H1 (cell line): ENCODE measurements at regions not wholly inside any gene's neighbourhood (a gene's known extent, or its start where the extent isn't known, plus 50 kb on each side); places are given as distances from the start of the nearest gene placed in this dataset.
A peak's percentile ranks its signal among the peaks of the same experiment; 100 is the strongest.

Experiments
- CTCF ChIA-PET: fragments of 300-600 bp; sonication (Branson Sonifier 250); formaldehyde crosslinking; loops from one replicate; lab custom pipeline; 2021; ENCODE audit not compliant: partially characterized antibody; lab: Charles Lee
- POLR2A ChIA-PET: fragments of 300-600 bp; sonication (Branson Sonifier 250); formaldehyde crosslinking; loops from one replicate; lab custom pipeline; 2021; ENCODE audit warnings: inconsistent platforms; ENCODE audit not compliant: partially characterized antibody; lab: Charles Lee
- DNase-seq, 2 experiments: peaks; one replicate each; pipeline versions ENCODE4 v3.0.0 to v3.0.0-alpha.2; 2010 to 2022; ENCODE audit warnings: low spot score in 2 of 2, low read depth in 1 of 2, mixed read lengths in 1 of 2
- FAIRE-seq: peaks from 2 replicates; lab custom pipeline; 2011; peaks lifted over from hg19 to GRCh38; lab: Jason Lieb, UNC
- H2AFZ ChIP-seq: 2 replicates; pipeline ENCODE4 v1.8.1; 2012; ENCODE audit warnings: low read length, inconsistent platforms
- H2AK5ac ChIP-seq: 2 replicates; pipeline ENCODE4 v1.6.1; 2013; ENCODE audit warnings: low read depth, low read length
- H2BK120ac ChIP-seq: replicated peaks from 2 replicates; pipeline ENCODE3; 2013; ENCODE audit warnings: low read depth, low read length, inconsistent platforms
- H2BK12ac ChIP-seq: 2 replicates; pipeline ENCODE4 v1.6.1; 2013; ENCODE audit warnings: low read depth, low read length
- H2BK15ac ChIP-seq: 2 replicates; pipeline ENCODE4 v1.6.1; 2013; ENCODE audit warnings: low read length
- H2BK20ac ChIP-seq: 2 replicates; pipeline ENCODE4 v1.6.1; 2013; ENCODE audit warnings: low read length
- H2BK5ac ChIP-seq: 2 replicates; pipeline ENCODE4 v1.6.1; 2013; ENCODE audit warnings: low read depth, low read length
- H3K14ac ChIP-seq: 2 replicates; pipeline ENCODE4 v1.6.1; 2013; ENCODE audit warnings: inconsistent platforms; ENCODE audit not compliant: insufficient read length
- H3K18ac ChIP-seq: 2 replicates; pipeline ENCODE4 v1.6.1; 2013; ENCODE audit warnings: low read length; ENCODE audit errors: extremely low read depth
- H3K23ac ChIP-seq: 2 replicates; pipeline ENCODE4 v1.6.1; 2013; ENCODE audit warnings: inconsistent platforms; ENCODE audit not compliant: insufficient read length
- H3K23me2 ChIP-seq: 2 replicates; pipeline ENCODE4 v1.6.1; 2013; ENCODE audit warnings: low read depth, low read length
- H3K27ac ChIP-seq: 2 replicates; pipeline ENCODE4 v1.6.1; 2011; ENCODE audit warnings: low read depth, low read length, inconsistent platforms
- H3K27me3 ChIP-seq, 4 experiments: replicated peaks in 1 of 4; 1 replicate in 1 of 4; 2 replicates in 3 of 4; pipeline versions ENCODE4 v1.6.1 to v1.8.1; 2011 to 2013; ENCODE audit warnings: low read length in 3 of 4, mild to moderate bottlenecking in 3 of 4, inconsistent platforms in 2 of 4, mixed read lengths in 2 of 4, moderate library complexity in 1 of 4; ENCODE audit not compliant: control insufficient read depth in 3 of 4, insufficient read depth in 3 of 4; ENCODE audit errors: extremely low read depth in 1 of 4
- H3K36me3 ChIP-seq, 4 experiments: 2 replicates each; pipeline versions ENCODE4 v1.6.1 to v1.8.1; 2011 to 2013; ENCODE audit warnings: mild to moderate bottlenecking in 4 of 4, low read length in 3 of 4, moderate library complexity in 2 of 4, control low read depth in 1 of 4, inconsistent platforms in 1 of 4; ENCODE audit not compliant: insufficient read depth in 4 of 4, control insufficient read depth in 2 of 4
- H3K4ac ChIP-seq: replicated peaks from 2 replicates; pipeline ENCODE3; 2013; ENCODE audit warnings: low read length, low read depth, mixed read lengths, inconsistent platforms; ENCODE audit not compliant: insufficient read length
- H3K4me1 ChIP-seq, 4 experiments: replicated peaks in 1 of 4; 1 replicate in 1 of 4; 2 replicates in 3 of 4; pipeline versions ENCODE4 v1.6.1 to v1.8.1; 2011 to 2013; ENCODE audit warnings: low read length in 3 of 4, inconsistent platforms in 2 of 4, mixed read lengths in 1 of 4; ENCODE audit not compliant: insufficient read depth in 4 of 4, control insufficient read depth in 3 of 4
- H3K4me2 ChIP-seq, 2 experiments: 2 replicates each; pipeline versions ENCODE4 v1.6.1 to v1.8.1; 2011 to 2013; ENCODE audit warnings: low read depth in 2 of 2, low read length in 2 of 2, control low read depth in 1 of 2, inconsistent platforms in 1 of 2, mild to moderate bottlenecking in 1 of 2; ENCODE audit not compliant: insufficient read depth in 1 of 2
- H3K4me3 ChIP-seq, 4 experiments: fragments of 200-600, 300-600 bp in 1 of 4; sonication (generic), shearing (Covaris generic), sonication (Bioruptor Twin) in 1 of 4; 2 replicates each; pipeline versions ENCODE4 v1.5.1 to v1.8.1; 2011 to 2016; ENCODE audit warnings: low read length in 4 of 4, low read depth in 3 of 4, control low read depth in 2 of 4, inconsistent platforms in 2 of 4, mild to moderate bottlenecking in 2 of 4, mixed read lengths in 1 of 4, moderate library complexity in 1 of 4; ENCODE audit not compliant: insufficient read depth in 2 of 4; ENCODE audit errors: extremely low read depth in 1 of 4
- H3K56ac ChIP-seq: replicated peaks from 2 replicates; pipeline ENCODE3; 2013; ENCODE audit warnings: low read depth, mild to moderate bottlenecking, mixed read lengths, low read length, inconsistent platforms; ENCODE audit not compliant: insufficient read length
- H3K79me1 ChIP-seq: 2 replicates; pipeline ENCODE4 v1.6.1; 2013; ENCODE audit warnings: low read depth, low read length, control low read depth
- H3K79me2 ChIP-seq, 2 experiments: 2 replicates each; pipeline versions ENCODE4 v1.6.1 to v1.8.1; 2012 to 2013; ENCODE audit warnings: low read length in 2 of 2, mild to moderate bottlenecking in 2 of 2, inconsistent platforms in 1 of 2; ENCODE audit not compliant: insufficient read depth in 2 of 2, control insufficient read depth in 1 of 2
- H3K9ac ChIP-seq, 4 experiments: replicated peaks in 1 of 4; 1 replicate in 1 of 4; 2 replicates in 3 of 4; pipeline versions ENCODE4 v1.6.1 to v1.8.1; 2011 to 2013; ENCODE audit warnings: low read depth in 3 of 4, low read length in 3 of 4, control low read depth in 2 of 4, mild to moderate bottlenecking in 2 of 4, moderate library complexity in 2 of 4, inconsistent platforms in 1 of 4; ENCODE audit errors: extremely low read depth in 1 of 4
- H3K9me3 ChIP-seq, 2 experiments: 2 replicates each; pipeline versions ENCODE4 v1.6.1 to v1.8.1; 2012 to 2013; ENCODE audit warnings: mild to moderate bottlenecking in 2 of 2, moderate library complexity in 2 of 2, control low read depth in 1 of 2, inconsistent platforms in 1 of 2, low read depth in 1 of 2, low read length in 1 of 2, mixed read lengths in 1 of 2; ENCODE audit not compliant: insufficient read depth in 2 of 2
- H4K20me1 ChIP-seq, 2 experiments: replicated peaks in 1 of 2; 2 replicates each; pipeline versions ENCODE3 to v1.8.1; 2011 to 2013; ENCODE audit warnings: inconsistent platforms in 2 of 2, low read length in 2 of 2, mild to moderate bottlenecking in 1 of 2; ENCODE audit not compliant: insufficient read depth in 2 of 2, control insufficient read depth in 1 of 2
- H4K5ac ChIP-seq: 2 replicates; pipeline ENCODE4 v1.6.1; 2013; ENCODE audit warnings: low read length, low read depth, mixed read lengths, inconsistent platforms; ENCODE audit not compliant: insufficient read length
- H4K8ac ChIP-seq: 2 replicates; pipeline ENCODE4 v1.8.0; 2013; ENCODE audit warnings: mild to moderate bottlenecking, moderate library complexity, low read length, inconsistent platforms; ENCODE audit not compliant: insufficient read depth; ENCODE audit errors: extremely low read depth
- H4K91ac ChIP-seq: replicated peaks from 2 replicates; pipeline ENCODE3; 2013; ENCODE audit warnings: low read length, mixed read lengths, inconsistent platforms; ENCODE audit not compliant: insufficient read length
- EGR1 ChIP-seq: IDR thresholded peaks from 2 replicates; pipeline ENCODE4 v1.6.1; 2011; ENCODE audit warnings: low read depth, low read length, borderline replicate concordance
- SP1 ChIP-seq: IDR thresholded peaks from 2 replicates; pipeline ENCODE4 v1.6.1; 2011; ENCODE audit warnings: low read depth, low read length
- SRF ChIP-seq: IDR thresholded peaks from 2 replicates; pipeline ENCODE4 v1.6.1; 2011; ENCODE audit warnings: mild to moderate bottlenecking, low read depth, low read length, moderate library complexity
- USF2 ChIP-seq: IDR thresholded peaks from 2 replicates; pipeline ENCODE4 v1.6.1; 2011; ENCODE audit warnings: low read length, improper control_type of control experiment
- ZNF274 ChIP-seq: IDR thresholded peaks from 2 replicates; pipeline ENCODE4 v1.7.0; 2012; ENCODE audit warnings: low read length, borderline replicate concordance; ENCODE audit errors: extremely low read depth
- WGBS, 2 experiments: shearing (Covaris generic) in 1 of 2; methylation state at CpG; one replicate each; pipeline versions ENCODE4 v1.1.6 to v1.1.7; 2013 to 2015; ENCODE audit warnings: low lambda C conversion rate in 2 of 2, mixed read lengths in 2 of 2, inconsistent platforms in 1 of 2, low coverage in 1 of 2, missing lambda C conversion rate in 1 of 2; ENCODE audit not compliant: insufficient replicate concordance in 2 of 2, insufficient coverage in 1 of 2, insufficient read length in 1 of 2; ENCODE audit errors: extremely low coverage in 1 of 2, missing lambda C conversion rate in 1 of 2; 5-methylcytosine and 5-hydroxymethylcytosine counted together

- Histone ChIP-seq H3K4ac (no peak overlapping the region), H4K8ac (no peak overlapping the region), H3K9ac (no peak overlapping the region), H3K4me2 (no peak overlapping the region), H3K4me3 (no peak overlapping the region), H3K79me1 (no peaks in the 10 kb centered on the region), H2AFZ (no peak overlapping the region), H3K9me3 (no peaks in the 10 kb centered on the region), H2BK120ac (peak overlapping the region; percentile 55), H3K23ac (no peak overlapping the region), H3K27me3 (no peaks in the 10 kb centered on the region), H4K5ac (no peak overlapping the region), H2BK15ac (no peak overlapping the region), H3K56ac (peak overlapping the region; percentile 25), H2BK12ac (0 out of 2 replicates have a peak overlapping the region, but pooled peaks have one; percentile 39), H3K14ac (no peak overlapping the region), H2BK20ac (0 out of 2 replicates have a peak overlapping the region, but pooled peaks have one; percentile 32), H3K18ac (no peak overlapping the region; the same call in 1 of the 2 replicates), H3K23me2 (no peaks in the 10 kb centered on the region), H3K4me1 (peaks cover 0 to 10% (median 4%) of the 10 kb centered on the region in 4 experiments; a peak in 3 of 7 replicates), H2AK5ac (no peak overlapping the region), H4K20me1 (no peaks in the 10 kb centered on the region), H3K27ac (no peak overlapping the region), H4K91ac (no peak overlapping the region), H3K36me3 (no peaks in the 10 kb centered on the region), H3K79me2 (no peaks in the 10 kb centered on the region), H2BK5ac (no peak overlapping the region)
- POLR2A ChIA-PET = no interaction called here
- 89% methylated on average over 5 of the region's 5 CpGs; no CpG with 5 or more reads in 1 of the 2 experiments for WGBS, 2 experiments
- TF ChIP-seq EGR1 = no peak
- no peak for TF ChIP-seq ZNF274
- TF ChIP-seq SP1 = no peak
- no peak for TF ChIP-seq USF2
- no peak for TF ChIP-seq SRF
- FAIRE-seq = no peak
- CTCF ChIA-PET = interaction anchor here (0.9 to 1.0 kb wide), 2 partner anchors 21 to 82 kb away, joined by 3 read pairs; no protein-coding TSS in a partner anchor
- no peak for DNase-seq
Observed at GRCh38 chr2:129800686-129801085, 178.8 kb upstream of the RAB6C start.
